HG03571 (cell line): ENCODE measurements at regions not wholly inside any gene's neighbourhood (a gene's known extent, or its start where the extent isn't known, plus 50 kb on each side); places are given as distances from the start of the nearest gene placed in this dataset.

ENCODE experiments used
- ATAC-seq: cut with Tn5 transposase; IDR thresholded peaks from one replicate; pipeline ENCODE4 v1.9.1; 2021; ENCODE audit not compliant: unreplicated experiment

GRCh38 chrX:69110116-69110530, 55.1 kb downstream of the PJA1 start:
- ATAC-seq, result no peak

DNA sequence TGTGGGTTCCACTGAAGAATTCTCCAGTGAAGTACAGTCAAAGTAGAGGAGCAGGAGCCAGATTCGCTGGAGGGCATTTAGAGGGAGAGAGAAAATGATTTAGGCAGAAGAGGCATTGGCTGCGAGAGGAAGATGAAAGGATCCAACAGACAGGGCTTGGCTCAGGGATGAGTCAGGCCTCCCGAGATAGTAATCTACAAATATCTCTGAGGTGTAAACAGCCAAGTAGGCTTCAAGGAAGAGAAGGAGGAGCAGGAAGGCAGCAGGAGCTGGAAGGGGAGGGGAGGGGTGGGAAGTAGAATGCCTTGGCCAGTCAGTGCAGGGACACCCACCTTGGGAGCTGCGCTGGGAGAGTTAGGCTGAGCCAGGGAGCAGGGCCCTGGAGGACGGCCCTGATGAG, 55.5 kb downstream of the PJA1 start:
- no peak for ATAC-seq

- no peak for ATAC-seq
These were observed 56.1 kb downstream of the PJA1 start for GRCh38 chrX:69109036-69109663.

- no peak for ATAC-seq
These were observed 57.4 kb downstream of the PJA1 start for GRCh38 chrX:69107747-69108401.

DNA sequence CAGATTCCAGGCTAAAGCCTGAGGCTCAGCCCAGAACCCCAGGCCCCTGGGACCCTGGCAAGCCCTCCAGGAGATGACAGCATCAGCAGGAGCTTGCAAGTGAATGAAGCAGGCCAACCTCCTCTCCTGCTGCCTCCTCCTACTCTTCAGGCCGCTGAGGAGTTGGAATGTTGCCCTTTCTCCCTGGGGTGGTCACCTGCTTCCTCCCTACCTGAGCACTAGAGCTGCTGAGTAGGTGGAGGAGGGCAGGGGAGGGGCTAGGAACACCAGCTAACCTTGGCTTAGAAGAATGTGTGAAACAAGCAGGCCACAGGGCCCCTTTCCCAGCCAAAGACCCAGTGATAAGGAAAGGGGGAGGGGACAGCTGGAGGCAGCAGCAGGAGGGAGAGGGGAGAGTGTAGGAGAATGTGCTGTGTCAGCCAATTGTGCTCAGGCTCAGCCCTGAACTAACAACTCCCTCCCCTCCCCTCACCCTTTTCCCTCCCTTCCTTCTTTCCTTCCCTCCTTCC, 58.0 kb downstream of the PJA1 start:
- no peak for ATAC-seq

GRCh38 chrX:69104756-69105434, 60.4 kb downstream of the PJA1 start:
- no peak for ATAC-seq

GRCh38 chrX:69103539-69103938, 61.7 kb downstream of the PJA1 start:
- no peak for ATAC-seq

DNA sequence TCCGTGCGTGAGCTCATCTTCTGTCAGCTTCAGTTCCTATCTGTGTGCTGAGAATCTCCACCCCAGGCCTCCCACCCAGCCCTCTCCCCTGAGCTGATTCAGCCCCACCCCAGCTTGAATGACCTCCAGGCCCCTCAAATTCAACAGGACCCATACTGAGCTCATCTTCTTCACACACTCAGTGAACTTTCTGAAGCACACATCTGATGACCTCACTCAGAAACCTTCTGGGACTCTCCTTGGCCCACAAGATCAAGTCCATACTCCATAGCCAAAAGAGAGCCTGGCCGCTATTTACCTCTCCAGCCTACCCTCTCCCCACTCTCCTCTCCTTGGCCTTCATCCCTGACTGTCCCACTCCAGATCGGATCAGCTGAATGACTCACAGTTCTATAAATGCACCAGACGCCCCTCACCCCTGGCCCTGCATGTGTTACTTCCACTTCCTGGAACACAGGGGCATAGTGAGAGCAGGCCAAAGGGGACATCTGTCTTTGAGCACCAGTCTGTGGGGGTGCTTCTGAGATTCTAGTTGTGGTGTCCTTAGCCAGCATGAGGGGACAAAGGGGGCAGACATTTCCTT, 62.5 kb downstream of the PJA1 start:
- ATAC-seq, result no peak

- no peak for ATAC-seq
These were observed 63.5 kb downstream of the PJA1 start for GRCh38 chrX:69101683-69102251.

GRCh38 chrX:69100478-69100877, 64.8 kb downstream of the PJA1 start:
- no peak for ATAC-seq

DNA sequence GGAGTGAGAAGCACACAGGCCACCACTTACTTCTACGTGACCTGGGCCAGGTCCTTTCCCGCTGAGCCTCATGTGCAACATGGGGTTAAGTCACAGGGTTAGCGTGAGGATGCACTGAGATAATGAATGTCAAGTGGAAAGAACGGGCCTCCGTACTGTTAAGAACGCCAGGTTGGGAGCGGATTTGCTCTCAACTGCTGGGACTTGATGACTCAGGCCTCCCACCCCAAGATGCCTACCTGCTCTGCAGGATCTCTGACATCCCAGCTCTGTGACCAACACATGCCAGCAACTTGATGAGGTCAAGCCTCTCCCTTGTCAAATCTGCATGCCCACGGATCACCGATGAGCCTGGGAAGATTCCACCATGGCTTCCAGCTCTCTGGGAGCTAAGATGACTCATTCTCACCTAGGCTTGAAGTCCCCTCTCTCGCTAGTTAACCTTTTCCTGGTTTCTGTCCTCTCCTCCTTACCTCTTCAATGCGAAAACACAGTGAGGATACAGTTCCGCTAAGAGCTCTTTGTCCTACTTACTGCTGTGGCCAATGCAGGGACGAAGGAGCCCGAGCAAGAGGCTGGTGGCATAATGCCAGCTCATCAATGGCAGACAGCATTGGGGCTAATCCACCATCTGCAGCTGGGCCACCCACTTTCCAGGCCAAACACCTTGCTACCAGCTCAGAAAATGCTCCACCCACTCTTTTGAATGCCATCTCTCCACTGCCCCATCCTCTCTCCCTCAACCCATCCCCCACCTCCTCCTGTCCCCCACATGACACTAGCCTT, 67.6 kb downstream of the PJA1 start:
- no peak for ATAC-seq

GRCh38 chrX:69096963-69097362, 68.3 kb downstream of the PJA1 start:
- ATAC-seq, result no peak

DNA sequence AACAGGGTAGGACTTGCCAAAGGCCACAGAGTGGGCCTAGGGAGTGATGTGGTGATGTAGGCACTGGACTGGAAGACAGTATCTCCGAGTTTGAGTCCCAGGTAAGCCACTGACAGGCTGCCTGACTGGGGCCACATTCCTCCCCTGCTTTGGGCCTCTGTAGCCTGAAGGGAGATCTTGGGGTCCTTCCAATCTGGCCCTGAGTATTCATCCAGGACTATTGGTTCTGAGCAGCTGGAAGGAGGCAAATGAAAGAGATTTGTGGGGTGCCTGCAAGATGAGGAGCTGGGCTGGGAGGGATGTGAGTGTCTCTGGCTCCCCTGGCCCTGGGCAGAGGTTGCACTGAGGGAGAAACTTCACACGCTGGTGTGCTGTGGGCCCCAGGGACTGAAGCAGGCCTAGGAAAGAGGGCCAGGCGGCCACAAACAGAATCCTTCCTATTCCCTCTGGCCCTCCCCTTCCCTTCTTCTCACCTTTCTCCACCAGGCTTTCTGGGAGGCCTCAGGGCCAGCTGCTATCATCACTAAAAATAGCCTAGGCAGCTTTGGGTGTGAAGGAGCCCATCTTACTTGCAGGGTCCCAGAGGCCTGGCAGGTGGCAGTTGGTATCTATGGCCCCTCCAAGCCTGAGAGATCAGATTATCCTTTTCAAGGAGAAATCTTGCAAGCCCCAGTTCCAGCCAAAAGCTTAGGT, 70.1 kb downstream of the PJA1 start:
- no peak for ATAC-seq

- ATAC-seq, result no peak
These were observed 71.0 kb downstream of the PJA1 start for GRCh38 chrX:69093960-69094871.

DNA sequence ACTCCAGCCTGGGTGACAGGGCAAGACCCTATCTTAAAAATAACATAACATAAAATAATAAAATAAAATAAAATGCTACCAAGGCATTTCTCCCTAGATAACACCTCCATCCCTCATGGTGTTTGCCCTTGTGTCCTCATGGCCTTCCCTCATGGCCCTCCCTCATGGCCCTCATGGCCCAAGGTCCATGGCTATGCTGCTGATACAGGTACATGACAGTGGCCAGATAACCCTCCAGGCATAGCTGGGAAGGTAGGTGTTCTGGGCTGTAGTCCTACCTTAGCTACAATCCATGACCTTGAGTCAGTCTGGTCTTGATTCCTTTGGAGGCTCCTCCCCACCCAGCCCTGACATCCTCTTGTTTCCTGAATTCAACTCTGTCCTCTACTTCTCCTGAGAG, 75.2 kb downstream of the PJA1 start:
- no peak for ATAC-seq

GRCh38 chrX:69089203-69089602, 76.0 kb downstream of the PJA1 start:
- no peak for ATAC-seq

- no peak for ATAC-seq
These were observed 76.9 kb downstream of the PJA1 start for GRCh38 chrX:69088171-69088938.

- no peak for ATAC-seq
These were observed 79.4 kb downstream of the PJA1 start for GRCh38 chrX:69085826-69086225.
